HG02973 (cell line): ENCODE measurements at regions not wholly inside any gene's neighbourhood (a gene's known extent, or its start where the extent isn't known, plus 50 kb on each side); places are given as distances from the start of the nearest gene placed in this dataset.

Experiments
- ATAC-seq: cut with Tn5 transposase; IDR thresholded peaks from one replicate; pipeline ENCODE4 v1.9.1; 2021; ENCODE audit warnings: moderate library complexity; ENCODE audit not compliant: unreplicated experiment

- ATAC-seq: no peak
These were observed 65.3 kb upstream of the TLK1 start for GRCh38 chr2:171225989-171226388.

- ATAC-seq: no peak
These were observed 64.7 kb upstream of the TLK1 start for GRCh38 chr2:171225302-171225980.

GRCh38 chr2:171217330-171217729, 56.6 kb upstream of the TLK1 start:
- ATAC-seq: no peak

GRCh38 chr2:171216631-171217030, 55.9 kb upstream of the TLK1 start:
- ATAC-seq: no peak

GRCh38 chr2:171214093-171214492, 53.4 kb upstream of the TLK1 start:
- ATAC-seq: no peak

GRCh38 chr2:171210864-171211431, 50.3 kb upstream of the TLK1 start:
- peak; percentile 67 for ATAC-seq
